Transverse colon (tissue), 3 donors: ENCODE measurements at regions not wholly inside any gene's neighbourhood (a gene's known extent, or its start where the extent isn't known, plus 50 kb on each side); places are given as distances from the start of the nearest gene placed in this dataset.

Experiments
- EP300 ChIP-seq: sonication (generic); formaldehyde crosslinking; IDR thresholded peaks from one replicate; pipeline ENCODE4 v1.6.1; 2017; ENCODE audit warnings: antibody characterized with exemption, low read depth
- POLR2AphosphoS5 ChIP-seq, 3 donors: sonication (generic); formaldehyde crosslinking; IDR thresholded peaks; one replicate each; pipeline ENCODE4 v1.6.1; 2016; ENCODE audit warnings: antibody characterized with exemption in 3 of 3

DNA sequence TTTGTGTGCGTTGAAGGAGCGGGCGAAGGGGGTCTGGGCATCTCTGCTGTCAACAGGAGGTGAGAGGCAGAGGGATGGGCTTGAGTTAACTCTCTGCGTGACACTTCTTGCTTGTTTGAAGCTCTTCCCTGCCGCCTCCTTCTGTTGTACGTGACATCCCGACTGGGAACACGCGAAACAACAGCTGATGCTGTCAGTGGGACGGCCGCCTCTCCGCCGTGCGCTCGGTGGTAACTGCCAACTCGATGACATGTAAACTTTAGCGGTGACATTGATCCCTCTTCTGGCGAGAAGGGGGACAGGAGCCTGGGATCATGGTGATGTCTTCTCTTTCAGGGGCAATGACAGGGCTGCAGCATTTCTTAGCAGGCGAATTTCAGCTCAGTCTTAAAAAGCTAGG is 394.5 kb downstream of the TYW1 start:
- no peak for TF ChIP-seq EP300
- TF ChIP-seq POLR2AphosphoS5 (IDR thresholded peaks at IDR 0.05), result no peak
